HT-29 (cell line): ENCODE measurements at regions not wholly inside any gene's neighbourhood (a gene's known extent, or its start where the extent isn't known, plus 50 kb on each side); places are given as distances from the start of the nearest gene placed in this dataset.

Experiments
- DNase-seq: peaks from one replicate; pipeline ENCODE4 v3.0.0-alpha.2; 2015; ENCODE audit warnings: low spot score

DNA sequence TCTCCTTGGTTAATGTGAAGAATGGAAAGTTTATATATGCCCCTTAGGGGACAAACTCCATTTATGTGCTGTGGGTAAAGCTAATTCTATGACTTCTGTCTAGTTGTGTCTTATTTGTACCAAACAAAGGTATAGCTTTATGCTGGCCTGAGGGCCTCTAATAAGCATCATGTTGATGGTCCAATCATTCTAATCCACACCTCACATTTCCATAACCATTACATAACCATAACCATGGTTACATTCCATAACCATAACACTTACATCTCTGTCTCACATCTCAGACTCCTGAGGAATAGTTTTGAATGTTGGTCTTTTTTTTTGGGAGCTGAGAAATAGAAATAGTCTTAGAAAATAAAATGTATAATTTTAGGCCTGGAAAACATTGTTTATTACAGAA, 1097.1 kb downstream of the FLRT2 start:
- DNase-seq = no peak

DNA sequence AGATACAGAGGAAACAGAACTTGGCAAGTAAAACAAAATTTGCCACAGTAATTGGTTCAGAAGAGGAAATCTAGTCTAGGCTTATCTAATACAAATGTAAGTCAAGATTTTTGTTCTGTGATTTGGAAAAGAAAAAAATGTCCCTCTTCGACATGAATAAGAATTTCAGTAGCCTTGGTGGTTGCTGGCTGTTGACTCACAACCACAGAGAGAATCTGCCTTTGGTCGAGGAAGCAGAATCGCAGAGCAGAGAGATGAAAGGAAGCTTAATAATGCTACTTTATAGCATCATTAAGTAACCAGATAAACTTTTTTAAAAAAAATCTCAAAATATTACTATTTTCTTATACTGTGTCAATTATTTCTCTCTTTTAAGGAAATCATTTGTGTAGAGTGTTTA, 1096.6 kb downstream of the FLRT2 start:
- DNase-seq = no peak

DNA sequence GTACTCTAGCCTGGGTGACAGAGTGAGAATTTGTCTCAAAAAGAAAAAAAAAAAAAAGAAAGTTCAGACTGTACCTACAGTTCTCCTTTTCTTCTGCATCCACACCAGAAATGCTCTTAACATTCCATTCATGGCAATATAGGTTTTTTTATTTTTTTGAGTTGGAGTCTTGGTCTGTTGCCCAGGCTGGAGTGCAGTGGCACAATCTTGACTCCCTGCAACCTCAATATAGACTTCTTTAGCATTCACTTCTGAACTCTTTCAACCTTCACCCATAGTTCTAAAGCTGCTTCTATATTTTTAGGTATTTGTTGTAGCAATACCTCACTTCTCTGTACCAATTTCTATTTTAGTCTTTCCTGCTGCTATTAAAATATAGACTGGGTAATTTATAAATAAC, 1095.7 kb downstream of the FLRT2 start:
- no peak for DNase-seq

DNA sequence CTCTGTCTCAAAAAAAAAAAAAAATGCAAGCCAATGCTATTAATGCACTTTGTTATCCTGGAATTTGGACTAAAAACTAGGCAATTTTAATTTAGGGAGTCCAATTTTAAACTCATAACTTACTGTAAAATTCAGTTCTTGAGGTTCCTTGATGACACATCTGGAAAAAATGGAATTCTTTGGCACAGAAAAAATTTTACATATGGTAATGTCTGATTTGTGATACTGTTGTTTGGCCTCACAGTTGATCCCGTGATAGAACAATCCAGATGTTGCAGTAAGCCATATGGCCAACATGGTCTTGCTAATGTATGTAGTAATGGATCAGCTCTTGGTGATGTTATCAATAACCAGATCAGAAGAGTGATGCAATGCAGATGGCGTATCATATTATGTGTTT, 1089.8 kb downstream of the FLRT2 start:
- DNase-seq = no peak

DNA sequence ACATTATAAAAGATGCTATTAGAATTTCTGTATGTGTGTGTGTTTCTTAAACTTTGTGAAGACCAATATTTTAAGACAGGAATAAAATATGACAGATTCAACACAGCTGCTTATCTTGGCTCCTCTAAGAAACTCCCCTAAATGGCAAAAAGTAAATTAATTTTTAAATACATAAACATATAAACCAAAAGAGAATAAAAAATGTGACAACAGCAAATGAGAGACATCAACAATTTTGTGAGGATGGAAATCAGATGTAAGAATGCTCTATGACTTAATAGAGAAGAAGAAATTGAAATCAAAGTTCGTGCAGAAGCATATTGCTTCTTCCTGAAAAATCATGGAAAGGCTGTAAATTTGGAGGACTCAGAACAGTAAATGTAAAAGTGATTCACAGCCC, 1083.8 kb downstream of the FLRT2 start:
- no peak for DNase-seq

DNA sequence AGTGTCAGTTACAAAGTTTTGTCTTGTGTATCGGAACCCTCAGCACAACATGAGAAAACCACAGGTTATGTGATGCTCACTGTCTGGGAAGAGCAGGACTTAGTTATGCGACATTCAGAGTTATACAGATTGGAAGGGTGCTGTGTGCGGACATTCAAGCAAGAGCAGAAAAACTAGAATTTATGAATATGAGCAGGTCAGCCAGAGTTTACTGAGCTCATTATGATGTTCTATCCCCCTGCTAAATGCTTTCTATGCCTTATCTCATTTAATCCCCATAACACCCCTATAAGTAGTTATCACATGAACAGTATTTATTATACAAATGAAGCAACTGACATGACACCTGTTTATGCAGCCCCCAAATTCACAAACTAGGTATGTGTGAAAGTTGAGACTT, 1083.2 kb downstream of the FLRT2 start:
- DNase-seq = no peak

DNA sequence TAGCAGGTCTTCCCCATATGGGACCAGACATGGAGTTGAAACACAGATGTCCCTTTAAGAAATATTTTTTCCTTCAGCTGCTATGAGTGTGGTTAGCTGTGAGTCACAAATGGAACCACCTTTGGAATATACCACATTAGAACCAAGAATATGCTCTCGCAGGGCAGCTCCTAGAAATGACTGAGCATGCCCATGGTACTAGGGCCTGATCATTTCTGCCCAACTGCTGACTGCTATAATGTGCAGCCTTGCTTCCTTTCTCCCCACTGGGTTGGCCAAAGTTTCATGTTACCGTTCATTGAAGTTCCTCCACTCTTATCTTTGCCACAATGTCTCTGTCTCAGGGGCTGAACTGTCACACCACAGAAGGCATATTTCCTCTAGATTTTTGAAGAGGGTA, 1074.6 kb downstream of the FLRT2 start:
- DNase-seq = no peak

DNA sequence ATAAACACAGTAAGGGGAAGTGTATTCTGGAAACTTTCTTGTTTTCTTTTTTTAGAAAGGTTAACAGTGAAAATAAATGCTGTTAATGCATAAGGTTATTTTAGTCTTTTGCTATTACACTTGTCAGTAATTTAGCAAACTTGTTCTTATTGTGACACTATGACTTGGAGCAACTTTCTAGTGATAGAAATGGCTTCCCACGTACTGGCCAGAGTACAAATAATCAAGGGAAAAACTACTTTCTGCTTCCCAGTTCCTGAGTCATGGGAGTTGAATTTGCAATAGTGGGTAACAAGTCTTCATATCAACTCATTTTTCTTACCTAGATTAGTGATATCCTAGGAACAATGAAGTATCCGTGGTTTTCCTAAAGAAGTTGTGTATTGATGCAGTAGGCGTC, 1072.3 kb downstream of the FLRT2 start:
- no peak for DNase-seq

DNA sequence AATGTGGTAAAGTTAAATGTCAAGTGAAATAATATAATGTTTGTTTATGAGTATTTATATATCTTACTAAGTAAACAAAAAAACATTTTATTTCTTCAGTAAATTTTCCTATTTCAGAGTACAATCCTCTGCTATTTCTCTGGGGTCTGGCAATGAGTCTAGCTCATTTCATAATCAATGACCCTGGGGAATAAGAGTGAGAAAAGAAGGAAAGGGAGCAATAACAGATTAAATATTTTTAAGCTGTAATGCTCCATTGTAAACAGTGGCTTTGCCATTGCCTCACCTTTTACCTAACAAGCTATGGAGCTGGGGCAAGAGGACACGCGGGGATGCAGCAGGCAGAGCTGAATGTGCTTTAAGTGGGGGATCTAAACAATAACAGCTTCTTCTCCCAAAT, 1071.9 kb downstream of the FLRT2 start:
- no peak for DNase-seq

DNA sequence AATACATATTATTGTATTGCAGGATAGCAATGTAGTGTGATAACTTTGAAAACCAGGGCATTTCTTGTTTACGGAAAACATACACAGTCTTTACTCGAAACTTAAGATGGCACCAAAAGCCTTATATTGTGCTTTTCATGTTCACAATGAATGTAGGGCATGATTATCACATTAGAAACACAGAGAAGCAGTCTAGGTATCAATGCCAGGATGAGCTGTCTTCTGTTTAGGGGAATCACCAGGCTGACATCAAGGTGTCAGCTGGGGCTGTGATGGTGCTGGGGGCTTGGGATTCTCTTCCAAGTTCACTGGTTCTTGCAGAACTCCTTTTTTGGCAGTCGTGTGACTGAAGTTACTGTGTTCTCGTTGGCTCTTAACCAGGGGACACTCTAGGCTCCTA, 1067.3 kb downstream of the FLRT2 start:
- DNase-seq = no peak

DNA sequence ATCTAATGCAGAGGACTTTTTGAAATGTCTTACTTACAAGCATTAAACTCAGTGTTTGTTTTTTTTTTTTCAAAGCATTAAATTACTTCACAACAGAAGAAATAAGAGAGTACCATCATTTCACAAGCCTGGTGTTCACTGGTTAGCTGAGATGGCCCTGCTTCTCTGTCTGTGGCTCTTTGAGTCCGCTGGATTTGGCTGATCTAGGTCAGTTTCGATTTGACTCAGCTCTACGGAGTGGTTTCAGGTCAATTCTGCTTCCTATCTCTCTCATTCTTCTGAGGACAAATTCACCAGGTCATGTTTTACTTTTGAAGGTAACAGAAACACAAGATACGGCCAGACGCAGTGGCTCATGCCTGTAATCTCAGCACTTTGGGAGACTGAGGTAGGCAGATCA, 1066.1 kb downstream of the FLRT2 start:
- DNase-seq = no peak

DNA sequence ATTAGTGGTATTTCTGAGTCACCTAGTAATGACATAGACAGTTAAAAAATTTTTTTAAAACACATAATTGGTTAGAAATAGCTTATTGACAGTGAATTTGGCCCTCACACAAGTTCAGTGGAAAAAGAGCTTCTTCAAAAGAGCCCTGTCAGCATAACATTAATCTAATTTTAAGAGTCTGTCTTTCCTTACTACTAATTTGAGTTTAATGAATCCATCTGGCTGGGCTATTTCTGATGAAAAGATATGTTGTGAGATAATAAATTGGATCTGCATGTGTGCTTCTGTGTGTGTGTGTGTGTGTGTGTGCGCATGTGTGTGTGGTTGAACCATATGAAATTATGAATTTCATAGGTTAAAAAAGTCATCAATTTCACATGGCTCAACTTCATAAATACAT, 1045.2 kb downstream of the FLRT2 start:
- no peak for DNase-seq

DNA sequence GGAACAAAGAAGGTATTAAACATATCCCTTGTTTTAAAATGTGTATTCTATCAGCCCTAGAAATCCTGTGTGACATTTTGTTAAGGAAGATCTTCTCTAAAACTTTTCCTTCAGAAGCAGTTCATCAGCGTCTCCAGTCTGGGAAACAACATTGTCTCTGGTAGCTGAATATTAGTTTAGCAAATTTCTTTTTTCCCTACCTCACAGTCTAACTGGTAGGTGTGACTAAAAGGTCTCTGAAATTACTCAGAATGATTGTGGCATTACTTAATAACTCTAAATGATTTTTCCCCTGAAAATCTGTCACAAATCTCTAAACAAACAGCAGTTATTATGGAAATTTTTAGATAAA, 1044.8 kb downstream of the FLRT2 start:
- no peak for DNase-seq

DNA sequence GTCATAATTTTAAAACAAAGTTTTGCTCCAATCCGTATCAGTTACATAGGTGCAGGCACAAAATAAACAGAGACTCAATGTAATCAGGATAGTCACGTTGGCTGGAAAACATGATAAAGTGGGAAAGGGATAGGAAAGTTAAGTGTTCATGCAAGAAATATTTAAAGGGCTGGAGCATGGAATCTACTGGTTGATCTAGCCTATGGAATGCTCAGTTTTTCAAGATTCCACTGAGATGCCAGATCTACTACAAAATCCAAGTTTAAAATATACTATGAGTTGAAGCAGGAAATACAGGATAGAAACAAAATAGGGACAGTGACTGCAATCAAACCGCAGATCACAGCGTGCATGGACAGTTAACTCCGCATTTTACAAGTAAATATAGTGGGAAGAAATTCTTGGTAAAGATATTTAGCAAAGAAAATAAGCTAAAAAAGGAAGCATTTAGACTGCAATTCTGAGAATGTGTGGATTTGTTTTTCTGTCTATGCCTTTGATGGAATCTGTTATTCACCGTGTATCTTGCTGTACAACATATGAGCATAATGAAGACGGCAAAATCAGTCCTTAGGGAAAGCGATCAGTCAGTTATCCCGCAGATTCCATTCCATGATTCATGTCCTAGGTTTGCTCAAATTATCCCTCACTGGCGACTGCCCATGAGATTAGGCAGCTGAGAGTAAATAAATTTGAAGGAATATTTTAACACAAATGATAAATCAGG, 1044.3 kb downstream of the FLRT2 start:
- DNase-seq = no peak

DNA sequence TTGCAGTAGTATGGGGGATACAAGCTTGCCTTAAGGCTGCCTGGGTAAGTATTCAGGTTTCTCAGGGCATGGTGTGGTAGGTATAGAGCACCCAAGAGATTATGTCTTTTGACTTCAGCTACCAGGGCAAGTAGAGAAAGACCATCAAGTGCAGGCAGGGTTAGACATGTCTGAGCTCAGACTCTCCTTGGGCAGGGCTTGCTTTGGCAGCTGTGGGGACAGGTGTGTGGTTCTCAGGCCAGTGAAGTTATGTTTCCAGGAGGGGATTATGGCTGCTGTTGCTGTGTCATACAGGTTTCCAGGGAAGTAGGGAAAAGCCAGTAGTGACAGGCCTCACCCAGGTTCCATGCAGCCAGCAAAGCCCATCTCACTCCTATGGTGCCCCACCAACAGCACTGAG, 1040.4 kb downstream of the FLRT2 start:
- no peak for DNase-seq

DNA sequence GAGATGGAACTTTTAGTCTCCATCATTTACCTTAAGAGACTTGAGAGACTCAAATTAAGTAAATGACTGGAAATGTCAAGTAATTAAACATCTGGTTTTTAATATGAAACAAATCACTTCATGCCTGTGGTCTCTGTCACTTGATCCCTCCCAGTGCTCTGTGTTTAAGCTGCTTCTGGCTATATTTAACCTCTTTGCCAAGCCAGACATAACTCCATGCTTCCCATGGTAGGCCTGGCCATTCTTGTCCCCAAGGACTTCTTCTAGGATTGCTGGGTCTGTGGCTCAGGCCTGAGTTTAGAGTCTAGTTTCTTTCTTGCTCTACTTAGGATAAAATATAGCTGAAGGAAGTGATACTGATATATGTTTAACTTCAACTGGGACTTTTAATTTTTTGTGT, 1013.6 kb downstream of the FLRT2 start:
- no peak for DNase-seq

DNA sequence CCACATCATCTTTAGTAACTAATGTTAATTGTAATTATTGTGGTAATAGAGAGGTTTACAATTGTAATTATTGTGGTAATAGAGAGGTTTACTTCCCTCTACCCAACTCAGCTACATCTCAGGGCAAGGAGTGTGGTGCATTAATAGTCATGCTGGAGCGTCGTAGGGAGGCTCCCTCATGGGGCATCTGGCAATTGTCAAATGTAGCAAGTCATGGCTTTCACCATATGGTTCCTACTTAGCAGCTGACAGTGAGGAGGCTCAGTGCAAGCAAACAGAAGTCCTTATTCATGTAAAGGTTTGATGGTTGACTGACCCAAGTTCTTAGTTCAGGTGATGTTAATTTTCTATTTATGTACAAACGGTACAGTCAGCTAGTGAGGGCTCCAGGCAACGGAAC, 1012.0 kb downstream of the FLRT2 start:
- DNase-seq = no peak

DNA sequence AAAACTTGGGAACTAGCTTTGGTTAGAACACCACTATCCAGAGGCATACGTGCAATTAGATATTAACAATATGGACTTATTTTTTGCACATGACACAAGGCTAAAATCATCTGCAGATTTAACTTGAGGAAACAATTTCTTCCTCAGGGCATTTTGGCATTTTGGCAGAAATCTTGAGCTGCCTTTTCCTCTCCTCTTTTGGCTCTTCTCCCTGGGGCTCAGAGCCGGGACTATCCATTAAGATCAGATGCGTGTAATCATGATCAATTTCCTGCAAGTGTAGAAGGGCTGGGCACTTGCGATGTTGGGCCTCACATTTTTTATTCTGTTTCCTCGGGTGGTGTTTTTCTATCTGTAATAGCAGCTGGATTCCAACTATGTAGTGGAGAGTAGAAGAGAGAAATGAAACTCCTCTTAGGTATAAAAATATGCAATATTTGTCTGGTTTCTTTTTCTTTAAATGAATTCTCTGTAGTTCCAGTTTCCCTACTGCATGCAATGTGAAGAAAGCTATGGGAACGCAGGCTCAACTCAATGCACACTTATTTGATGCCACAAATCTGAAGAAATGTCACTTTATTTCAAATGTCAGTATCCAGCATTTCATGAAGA, 1010.8 kb downstream of the FLRT2 start:
- no peak for DNase-seq

DNA sequence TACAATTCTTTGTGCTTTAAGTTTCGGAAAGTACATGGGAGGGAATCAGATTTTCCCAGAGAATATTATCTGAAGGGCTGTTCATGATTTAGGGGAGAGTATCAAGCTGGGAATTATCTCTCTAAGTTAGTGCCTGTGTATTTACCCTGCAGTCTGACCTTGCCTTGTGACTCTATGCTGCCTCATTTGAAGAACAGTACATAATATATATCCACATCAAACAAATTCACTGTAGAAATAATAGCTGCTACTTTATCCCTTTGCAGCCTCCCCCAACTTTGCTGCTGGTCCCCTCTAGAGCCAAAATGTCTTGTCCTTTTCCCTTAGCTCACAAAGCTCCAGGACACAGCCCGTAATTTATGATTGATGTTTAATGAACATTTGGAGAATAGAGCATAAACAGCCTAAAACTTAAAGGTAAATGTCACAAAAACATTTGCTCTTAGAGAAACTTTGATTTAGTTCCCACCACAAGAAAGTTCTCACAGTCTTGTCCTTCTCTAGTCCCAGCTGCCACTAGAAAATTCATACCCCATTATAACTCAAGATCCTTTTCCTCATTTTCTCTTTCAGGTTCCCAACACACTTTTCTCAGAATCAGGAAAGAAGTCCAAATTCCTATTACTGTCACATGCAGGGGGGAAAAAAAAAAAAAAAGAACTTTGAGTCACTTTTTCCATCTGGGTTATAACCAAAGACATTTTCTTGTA, 1009.6 kb downstream of the FLRT2 start:
- DNase-seq = no peak

DNA sequence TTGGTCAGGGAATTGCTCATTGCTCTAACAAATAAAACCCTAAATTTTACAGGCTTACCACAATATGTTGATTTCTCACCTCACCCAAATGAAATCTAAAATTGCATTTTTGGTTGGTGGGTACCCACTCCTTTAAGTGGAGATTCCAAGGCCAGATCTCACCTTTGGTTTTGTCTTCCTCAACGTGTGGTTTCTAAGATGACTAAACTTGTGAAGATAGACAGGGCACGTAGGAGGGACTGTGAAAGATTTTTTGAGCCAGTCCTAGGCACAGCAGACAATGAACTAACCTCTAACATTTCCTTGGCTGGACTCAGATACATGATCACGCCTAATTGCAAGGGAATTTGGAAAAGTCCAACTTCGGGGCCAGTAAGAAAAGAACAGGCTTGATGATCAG, 1003.9 kb downstream of the FLRT2 start:
- DNase-seq = no peak

DNA sequence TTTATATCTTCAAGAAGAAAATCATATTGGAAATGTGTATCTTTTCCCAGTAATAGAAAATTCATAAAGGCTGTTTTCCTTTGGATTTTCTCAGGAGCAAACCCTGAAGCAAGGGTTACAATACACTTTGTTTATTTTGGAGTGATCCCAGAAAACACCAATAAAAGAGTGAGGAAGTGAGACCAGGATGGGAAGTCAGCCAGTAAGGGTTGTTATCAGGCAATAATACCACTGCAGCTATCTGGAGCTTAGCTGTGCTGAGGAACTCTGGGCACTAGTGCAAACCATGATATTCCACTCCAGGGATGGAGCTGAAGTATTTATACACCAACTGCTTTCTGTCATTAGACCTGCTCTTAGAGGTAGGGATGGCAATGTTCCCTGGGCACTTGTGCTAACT, 1002.3 kb downstream of the FLRT2 start:
- DNase-seq = peak; percentile 6

DNA sequence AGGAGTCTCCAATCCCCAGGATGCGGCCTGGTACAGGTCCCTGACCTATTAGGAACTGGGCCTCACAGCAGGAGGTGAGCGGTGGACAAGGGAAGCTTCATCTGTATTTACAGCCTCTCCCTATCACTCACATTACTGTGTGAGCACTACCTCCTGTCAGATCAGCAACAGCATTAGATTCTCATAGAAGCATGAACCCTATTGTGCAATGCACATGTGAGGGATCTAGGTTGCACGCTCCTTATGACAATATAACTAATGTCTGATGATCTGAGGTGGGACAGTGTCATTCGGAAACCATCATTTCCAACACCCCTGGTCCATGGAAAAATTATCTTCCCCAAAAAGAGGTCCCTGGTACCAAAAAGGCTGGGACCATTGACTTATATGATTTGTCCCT, 1000.5 kb downstream of the FLRT2 start:
- no peak for DNase-seq

DNA sequence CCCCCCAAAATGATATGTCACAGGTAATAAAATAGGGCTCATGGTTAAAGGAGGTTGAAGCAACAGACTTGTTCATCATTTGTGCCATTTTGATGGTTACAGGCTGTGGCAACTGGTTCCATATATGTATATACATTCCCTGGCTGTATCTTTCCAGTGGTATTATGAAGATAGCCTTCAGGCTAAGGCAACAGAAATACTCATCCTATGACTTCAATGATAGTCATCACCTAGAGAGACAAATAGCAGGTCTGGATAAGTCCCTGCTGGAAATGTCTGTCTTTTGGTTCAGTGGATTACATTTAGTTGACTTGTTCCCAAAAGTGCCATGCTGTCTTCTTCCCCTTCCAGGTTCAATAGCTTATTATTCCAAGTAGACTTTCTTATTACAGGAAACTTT, 997.4 kb downstream of the FLRT2 start:
- no peak for DNase-seq
